NCI-H446 treated with DMSO at 0.1 percent for 48 hours (cell line): ENCODE measurements at regions not wholly inside any gene's neighbourhood (a gene's known extent, or its start where the extent isn't known, plus 50 kb on each side); places are given as distances from the start of the nearest gene placed in this dataset.

Source experiments
- DNase-seq: peaks from one replicate; lab custom pipeline; 2025; lab: John Stamatoyannopoulos, UW

DNA sequence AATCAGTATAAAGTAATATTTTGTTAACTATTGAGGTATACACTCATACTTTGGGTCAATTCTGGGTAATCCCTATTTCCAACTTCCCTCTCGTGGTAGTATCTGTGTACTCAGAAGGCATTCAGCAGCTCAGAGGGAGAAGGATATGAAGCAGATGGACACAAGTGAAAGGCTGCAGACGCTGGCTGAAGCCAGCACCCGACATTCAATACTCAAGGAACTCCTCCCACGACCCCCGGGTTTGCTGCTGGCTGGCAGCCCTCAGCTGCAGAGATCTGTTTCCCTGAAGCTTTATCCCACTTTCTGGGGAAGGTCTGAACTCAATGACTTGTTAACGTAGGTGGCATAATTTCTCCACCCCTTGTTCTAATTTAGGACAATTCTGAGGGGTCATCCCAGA is 847.3 kb upstream of the SOX11 start:
- no peak for DNase-seq

DNA sequence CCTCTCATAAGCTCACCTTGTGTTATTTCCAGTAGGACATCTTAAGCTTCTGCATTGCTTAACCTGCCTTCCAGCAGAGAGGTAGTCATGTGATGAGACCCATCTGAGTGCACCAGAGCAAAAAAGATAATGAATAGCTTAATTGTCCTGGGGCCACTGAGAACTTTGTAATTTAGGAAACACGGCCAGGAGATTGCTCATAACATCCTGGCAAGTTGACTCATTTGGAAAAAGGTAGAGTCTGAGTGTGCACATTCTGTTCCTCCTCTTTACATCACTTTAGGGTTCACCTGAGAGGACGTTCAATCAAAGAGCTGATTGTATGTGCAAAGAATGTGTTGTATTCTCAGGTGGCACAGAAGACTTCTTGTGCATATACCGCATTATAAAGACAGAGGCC is 830.2 kb upstream of the SOX11 start:
- no peak for DNase-seq

DNA sequence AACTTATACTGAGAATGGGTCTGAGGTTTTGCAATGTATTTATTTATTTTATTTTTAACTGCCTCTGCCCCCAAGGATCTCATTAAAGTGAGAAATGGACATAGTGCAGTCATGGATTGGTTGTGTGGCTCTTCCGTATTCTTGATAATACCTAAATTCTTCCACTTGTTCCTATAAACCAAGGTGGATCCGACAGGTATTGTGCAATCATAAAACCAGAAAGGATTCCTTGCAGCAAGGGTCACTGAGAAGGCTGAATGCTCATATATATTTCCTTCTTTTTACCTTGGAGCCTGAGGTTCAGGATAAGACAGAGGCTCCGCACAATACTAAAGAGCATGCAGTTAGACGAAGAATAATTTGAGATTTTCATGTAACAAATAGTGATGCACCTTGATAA is 826.0 kb upstream of the SOX11 start:
- DNase-seq, result no peak

DNA sequence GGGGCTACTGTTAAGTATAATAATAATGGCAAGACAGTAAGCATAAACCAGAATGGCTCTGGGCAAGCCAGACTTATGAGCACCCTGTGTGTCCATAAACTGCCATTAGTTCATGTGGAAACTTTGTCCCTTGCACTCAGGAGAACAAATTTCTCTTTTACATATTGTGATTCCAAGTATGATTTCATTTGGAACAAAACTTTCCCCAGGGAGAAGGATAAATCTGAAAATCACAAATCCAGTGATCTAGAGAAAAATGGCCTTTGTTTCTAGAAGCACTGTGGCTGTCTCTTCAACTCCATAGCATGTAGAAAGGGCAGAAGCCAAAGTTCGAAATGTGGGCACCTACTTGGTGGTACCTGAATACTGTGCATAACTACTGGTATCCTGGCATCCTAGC is 823.7 kb upstream of the SOX11 start:
- DNase-seq, result no peak

DNA sequence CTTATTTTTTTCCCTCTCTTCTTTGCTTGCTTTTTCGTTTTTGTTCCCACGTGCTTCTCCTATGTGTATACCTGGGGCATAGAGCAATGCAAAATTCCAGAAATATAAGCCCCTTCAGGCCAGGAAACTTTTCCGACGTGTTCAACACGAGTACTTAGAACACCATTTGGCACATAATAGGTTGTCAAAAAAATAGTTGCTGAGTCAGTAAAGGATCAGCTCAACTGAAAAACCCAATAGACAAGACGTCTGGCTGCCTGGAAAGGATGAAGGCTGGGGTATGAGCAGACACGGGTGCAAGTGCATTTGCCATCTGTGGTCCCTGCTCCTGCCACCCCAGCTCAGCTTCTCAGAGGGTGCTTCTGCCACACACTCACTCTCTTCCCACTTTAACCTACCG is 823.0 kb upstream of the SOX11 start:
- no peak for DNase-seq

DNA sequence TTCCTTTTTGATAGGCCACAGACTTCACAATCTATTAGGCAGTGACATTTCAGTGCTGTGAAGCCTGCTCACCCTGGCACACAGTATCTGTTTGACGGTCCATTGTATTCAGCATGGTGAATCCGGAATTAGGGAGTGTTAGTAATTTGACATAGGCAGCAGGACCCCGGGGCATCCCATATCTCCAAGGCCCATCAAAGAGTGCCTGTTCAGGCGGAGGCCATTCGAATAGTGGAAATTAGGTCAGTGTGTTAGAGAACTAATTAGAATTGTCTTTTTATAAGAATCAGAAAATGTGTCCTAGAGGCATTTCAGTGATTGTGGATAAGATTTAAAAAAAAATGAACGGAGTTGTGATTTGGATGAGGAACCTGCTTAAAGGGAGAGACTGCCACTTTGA is 818.8 kb upstream of the SOX11 start:
- no peak for DNase-seq

DNA sequence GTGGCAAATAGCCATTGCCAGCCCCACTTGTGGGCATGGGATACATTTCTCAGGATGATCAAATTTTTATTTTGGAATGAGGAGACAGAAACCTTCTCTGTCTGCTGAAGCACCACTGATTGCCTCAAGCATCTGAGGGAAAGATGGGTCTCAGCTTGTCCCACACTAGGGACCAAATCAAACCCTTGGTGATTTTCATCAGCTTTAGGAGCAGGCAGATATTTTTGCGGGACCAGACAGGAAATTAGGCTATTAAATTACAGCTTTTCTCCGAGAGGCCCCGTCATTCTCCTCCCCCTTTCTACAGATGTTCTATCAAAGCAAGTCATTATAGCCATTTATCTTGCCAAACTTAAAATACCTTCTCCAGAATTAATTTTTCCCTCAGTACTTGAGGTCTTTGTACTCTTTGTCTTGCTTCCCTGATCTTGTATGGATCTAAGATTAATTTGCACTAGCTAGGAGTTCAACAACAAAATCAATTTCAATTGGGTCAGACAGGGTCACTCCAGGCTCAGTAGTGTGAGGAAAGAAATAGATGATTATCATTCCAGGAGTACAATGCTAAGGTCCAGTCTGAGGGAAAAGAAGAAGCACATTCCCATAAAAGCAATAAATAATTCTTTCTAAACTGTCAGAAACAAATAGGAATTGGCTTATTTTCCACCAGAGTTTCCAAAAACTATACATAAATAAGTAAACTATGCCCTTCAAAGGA is 818.1 kb upstream of the SOX11 start:
- no peak for DNase-seq

DNA sequence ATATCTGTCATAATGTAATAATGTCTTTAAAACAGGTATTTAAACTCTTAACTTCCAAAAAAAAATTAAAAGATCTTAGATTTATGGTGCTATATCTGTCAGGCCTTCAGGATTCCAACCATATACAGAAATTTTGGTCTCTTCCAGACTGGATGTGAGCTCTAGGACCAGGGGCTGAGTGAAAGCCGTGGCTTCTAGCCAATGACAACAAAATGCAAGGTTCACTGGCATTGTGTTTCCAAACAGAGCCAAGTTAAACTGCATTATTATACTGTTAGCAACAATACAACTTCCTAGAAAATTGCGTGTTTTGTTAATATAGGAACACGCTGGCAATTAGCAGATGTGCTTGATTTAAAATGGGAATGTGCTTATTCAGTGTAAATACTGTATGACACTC is 809.8 kb upstream of the SOX11 start:
- DNase-seq, result no peak

DNA sequence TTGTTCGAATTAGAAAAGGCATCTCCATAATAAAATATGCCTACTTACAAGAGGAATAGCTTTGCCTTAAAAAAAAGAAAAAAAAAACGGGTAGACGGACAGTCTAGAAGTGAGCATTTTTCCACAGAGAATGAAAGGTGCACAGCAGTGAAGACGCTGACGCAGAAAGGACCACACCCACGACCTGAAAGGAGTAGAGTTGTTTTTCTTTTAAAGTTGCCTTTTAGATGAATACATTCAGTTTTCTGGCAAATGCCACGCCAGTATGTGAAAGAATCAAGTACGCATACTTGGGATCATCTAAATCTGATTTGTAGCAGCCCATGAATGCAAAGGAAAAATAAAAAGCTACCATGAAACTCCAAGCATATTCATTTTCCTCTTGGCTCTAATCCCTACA is 809.2 kb upstream of the SOX11 start:
- no peak for DNase-seq

DNA sequence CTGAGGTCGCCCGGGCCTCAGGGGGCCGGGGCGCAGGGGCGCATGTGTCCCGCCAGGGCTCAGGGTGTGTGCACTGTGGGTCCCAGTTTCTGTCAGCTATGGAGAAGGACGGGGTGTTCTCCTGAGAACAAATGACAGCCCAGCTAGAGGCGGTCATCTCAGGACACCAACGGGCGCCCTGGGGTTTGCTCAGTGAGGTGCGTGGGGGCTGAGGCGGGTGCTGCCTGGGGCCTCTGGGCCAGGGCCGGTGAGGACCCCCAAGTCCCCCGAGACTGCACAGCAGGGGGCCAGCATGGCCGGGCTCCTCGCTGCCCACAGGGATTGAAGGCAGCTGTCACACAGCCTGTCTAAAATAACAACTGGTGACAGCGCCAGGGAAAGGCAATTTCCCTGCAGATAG is 808.8 kb upstream of the SOX11 start:
- DNase-seq, result no peak

DNA sequence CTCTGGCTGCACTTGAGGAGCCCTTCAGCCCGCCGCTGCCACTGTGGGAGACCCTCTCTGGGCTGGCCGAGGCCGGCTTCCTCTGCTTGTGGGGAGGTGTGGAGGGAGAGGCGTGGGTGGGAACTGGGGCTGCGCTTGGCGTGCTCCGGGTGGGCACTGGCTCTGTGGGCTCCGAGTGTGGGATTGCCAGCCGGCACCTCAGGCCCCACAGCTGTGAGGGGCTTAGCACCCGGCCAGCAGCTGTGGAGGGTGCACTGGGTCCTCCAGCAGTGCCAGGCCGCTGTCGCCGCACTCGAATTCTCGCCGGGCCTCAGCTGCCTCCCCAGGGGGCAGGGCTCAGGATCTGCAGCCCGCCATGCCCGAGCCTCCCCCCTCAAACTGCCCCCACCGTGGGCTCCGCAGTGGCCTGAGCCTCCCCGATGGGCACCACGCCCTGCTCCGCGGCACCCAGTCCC is 808.0 kb upstream of the SOX11 start:
- no peak for DNase-seq

DNA sequence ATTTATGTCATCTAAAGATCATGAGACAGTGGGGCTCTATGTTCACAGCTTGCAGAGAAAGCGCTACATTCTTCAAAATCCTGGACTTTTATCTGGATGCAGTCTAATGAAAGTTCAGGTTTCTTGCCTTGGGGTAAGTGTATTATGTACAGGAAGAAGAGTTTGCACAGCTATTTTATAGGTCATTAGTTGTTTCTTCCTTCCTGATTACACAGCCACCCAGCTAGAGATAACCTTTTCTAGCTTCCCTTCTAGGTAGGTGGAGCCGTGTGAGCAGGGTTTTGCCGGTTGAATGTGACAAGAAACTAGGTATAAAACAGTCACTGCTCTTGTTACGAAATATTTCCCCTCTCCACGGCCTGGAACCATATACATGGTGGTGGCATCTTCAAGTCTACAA is 800.8 kb upstream of the SOX11 start:
- DNase-seq, result no peak

DNA sequence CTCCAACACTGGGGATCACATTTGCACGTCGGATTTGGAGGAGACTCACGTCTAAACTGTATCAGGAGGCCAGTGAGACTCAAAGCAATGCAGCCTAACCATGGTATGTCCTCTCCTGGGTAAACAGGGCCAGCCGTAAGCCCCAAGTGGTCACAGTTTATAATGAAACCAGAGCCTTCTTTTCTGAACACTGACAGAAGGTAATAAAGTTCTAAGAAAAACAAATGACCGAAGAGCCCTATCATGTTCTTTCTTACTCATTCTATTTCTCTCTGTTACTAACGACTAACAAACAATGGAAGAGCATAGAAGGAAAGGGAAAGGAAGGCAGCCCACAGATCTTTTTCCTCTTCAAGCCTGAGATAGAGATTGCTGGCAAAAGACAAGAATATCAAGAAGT is 796.8 kb upstream of the SOX11 start:
- DNase-seq, result no peak

DNA sequence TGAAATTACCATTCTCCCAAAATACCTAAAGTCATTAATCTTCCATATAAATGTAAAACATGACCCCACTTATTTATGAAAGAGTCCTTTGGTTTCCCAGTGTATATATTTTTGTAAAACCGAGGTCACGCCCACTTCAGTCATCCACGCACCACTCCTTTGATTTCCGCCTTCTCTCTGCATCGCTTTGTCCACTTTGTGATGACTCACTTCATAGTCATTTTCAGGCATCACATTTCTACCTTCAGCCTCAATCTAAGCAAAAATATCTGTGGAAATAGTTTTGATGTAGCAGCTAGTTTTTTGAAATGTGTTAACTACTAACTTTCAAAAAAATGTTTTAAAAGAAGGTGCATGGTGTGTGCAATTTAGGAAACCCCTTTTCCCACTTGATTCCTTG is 793.5 kb upstream of the SOX11 start:
- no peak for DNase-seq

DNA sequence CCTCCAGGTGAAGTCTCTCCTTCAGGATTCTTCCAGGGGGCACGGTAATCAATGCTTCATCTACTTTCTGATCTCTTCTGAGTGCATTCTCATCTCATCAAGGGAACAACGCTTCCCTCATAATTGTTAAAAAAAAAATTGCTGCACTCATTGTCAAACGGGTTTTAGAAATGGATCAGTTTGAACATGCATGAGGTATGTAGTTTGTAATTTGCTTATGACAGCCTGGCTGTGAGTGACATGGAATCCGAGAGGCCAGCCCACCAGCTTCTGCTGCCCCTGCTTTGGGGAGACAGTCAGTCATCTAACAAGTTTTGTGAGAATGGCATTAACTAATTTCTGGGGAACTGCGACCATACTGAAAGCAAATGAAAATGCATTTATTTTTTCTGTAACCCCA is 791.9 kb upstream of the SOX11 start:
- DNase-seq, result no peak

DNA sequence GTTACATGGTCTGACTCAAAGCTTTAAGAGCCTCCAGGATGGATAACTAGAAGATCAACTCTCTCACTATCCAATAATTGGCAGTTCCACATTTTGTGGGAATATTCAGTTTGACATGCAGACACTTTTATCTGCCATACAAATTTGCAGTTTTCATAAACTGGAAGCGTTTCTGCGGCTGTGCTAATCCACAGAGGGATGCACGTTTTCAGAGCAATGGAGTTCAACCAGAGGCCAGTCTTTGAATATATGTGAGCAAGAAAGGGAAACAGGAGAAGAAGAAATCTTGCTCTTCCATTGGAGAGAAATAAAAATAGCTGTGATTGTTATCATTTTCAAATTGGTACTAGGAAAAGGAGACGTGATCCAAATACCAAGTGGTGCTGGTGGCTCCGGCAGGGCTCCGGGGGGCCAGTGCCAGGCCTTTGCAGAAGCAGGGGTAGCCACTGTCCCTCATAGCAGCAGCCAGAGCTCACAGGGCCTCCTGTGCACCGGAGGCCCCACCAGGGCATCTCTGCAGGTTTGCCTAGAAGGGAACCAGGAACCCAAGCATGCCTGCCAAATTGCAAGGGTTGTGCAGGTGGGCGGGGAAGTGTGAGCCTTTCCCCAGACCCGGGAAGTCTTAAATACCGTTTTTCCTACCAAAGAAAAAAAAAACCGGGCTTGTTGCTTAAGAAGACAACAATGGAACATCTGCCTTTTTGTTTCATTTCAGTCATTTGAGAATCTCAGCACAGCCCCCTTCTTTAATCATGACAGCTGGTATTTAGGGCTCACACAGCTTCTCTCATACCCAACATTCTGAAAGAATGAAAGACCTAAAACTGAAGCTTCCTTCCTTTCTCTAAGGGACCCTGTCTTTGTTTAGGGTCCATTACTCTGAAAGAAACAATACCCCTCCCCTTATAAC is 791.1 kb upstream of the SOX11 start:
- DNase-seq, result no peak

DNA sequence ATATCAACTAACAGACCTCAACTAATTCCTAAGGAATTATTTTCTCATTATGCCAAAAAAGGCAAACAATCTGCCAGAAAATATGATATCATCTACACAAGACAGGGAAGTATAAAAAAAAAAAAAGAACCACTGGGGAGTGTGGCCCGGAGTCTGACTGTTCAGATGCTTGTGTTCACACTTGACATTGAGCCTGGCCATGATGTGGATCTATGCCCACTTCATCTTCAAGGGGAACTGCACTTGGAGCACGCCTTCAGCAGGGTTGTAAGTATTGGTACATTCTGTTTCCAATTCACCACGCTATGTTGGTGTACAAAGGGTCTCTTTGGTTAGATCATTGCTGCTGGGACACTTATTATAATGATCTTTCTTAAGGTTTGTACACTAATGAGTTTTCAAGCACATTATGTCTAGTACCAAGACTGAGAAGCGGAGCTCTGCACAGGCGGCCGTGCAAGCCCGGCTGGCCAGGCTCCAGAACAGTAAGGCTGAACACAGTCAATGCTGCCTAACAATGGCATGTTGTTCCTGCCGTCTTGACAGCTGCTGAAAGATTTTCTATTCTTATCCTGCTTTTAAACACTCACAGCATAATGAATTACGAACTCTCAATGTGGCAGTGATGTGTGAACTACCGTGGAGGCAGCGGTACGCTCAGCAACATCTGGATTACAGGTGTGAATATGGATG is 788.4 kb upstream of the SOX11 start:
- no peak for DNase-seq

DNA sequence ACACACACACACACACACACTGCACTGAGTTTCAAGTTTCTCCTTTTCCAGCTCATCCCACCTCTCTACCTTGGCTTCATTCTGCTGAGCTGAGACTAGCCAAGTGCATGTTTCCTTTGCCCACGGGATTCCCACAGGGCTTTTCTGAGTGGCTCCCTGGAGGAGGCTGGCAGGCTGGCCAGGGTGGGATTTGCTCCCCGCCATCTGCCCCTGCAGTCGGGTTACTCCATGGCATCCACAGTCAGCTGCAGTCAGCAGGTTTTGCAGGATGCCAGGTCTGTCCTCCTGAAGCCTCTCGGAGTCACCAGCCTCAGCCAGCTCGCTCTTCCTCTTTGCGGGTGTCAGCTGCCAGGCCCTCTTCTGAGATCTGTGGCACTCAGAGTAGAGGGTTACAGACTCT is 783.7 kb upstream of the SOX11 start:
- no peak for DNase-seq

DNA sequence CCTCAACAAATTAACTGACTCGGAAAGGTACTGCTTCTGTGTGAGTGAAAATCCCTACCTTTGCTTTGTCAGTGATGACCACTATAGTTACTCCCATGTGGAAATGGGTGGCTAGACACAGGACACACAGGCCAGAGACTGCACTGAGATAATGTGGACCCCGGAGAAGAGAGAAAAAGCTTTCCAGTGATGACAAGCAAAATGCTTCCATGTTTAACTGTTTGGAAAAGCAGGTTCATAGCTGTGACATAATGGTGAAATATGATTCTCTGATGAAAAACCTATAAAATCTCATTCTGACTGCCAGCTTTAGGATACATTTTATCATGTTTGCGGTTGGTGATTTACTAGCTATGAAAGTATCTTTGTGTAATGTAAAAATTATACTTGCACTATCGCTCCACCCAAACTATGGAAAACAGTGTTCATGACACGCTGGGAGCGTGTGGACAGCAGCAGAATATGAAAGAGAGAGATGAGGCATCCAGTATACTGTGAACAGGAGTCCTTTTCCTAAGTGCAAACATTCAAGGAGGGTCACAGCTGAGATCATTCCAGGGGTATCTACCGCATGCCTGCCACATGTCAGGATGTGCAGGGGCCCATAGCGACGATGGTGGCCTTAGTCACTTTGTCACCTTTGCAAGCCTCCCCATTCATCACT is 782.7 kb upstream of the SOX11 start:
- no peak for DNase-seq

DNA sequence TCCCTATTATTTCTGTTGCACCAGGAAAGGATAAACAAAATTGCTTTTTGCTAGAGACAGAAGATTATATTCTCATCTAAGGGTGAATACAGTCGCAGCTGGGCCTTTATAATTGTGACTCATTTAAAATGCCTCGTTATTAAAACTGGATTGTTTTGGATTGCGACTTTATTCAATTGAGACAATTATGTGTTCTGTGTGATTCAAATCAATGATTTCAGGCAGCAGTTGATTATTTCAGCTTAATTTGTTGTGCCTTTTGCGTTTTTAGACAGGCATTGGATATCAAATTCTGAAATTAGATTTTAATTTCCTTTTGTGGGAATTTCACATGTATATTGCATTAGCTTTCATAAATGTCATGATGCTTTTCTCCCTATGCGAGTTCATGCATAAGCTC is 778.1 kb upstream of the SOX11 start:
- no peak for DNase-seq

DNA sequence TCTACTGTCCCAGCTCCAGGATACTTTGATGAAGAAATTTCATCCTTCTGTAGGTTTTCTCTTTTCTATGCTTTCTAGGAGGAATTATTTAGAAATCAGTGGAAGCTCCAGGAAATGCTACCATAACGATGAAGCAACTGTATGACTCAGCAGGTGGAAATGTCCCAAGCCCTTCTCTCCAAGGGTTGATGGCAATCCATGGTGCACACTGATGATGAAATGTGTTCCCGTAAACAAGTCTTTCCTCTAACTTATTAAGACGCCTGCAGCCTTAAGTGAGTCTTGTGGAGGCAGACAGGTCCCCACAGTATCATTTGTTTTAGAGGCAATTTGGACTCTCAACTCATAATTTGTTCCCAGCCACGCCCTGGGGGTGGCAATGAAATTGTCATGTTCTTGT is 777.6 kb upstream of the SOX11 start:
- DNase-seq, result no peak

DNA sequence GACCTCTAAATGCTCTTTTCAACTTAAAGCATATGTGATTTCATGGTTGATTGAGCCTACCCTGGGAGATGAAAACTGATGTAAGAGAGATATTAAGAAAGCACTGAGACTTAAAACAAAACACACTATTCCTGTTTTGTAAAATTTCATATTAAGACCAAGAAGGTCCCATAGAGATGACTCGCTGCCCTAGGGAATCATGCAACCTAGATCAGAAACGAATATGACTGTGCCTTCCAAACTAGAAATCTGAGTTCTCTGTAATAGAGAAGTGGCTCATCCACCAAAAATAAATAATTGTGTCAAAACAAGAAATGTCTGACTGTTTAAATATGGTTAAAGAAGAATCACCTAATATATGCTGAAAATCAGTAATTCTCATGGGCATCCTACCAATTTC is 776.8 kb upstream of the SOX11 start:
- DNase-seq, result no peak
